ENCODE measurements at regions not wholly inside any gene's neighbourhood (a gene's known extent, or its start where the extent isn't known, plus 50 kb on each side); places are given as distances from the start of the nearest gene placed in this dataset.
A peak's percentile ranks its signal among the peaks of the same experiment; 100 is the strongest.

- peak; percentile 60; the same call in 1 of the 2 replicates for TF ChIP-seq REST (IDR thresholded peaks at IDR 0.05; ENCODE audit: borderline replicate concordance)
- TF ChIP-seq REST (CRISPR knock-in tag; IDR thresholded peaks at IDR 0.05; ENCODE audit: low read depth): no peak
- TF ChIP-seq SMC3 (conservative IDR thresholded peaks at IDR 0.05; ENCODE audit: insufficient read depth, low read depth, low read length): peak; percentile 45; the same call in 1 of the 2 replicates
- peak in 1 of 2 experiments; percentile 83; a peak in 1 of 4 replicates for TF ChIP-seq SRF (CRISPR knock-in tag; IDR thresholded peaks at IDR 0.05)
- no peak for TF ChIP-seq MAZ (CRISPR knock-in tag; conservative IDR thresholded peaks at IDR 0.05 in 1 of 2, IDR thresholded peaks at IDR 0.05 in 1 of 2)
- TF ChIP-seq RAD21 (CRISPR knock-in tag; conservative IDR thresholded peaks at IDR 0.05 in 1 of 2, IDR thresholded peaks at IDR 0.05 in 1 of 2): peak; percentile 47 to 63
- no peak for TF ChIP-seq ADNP (tag; IDR thresholded peaks at IDR 0.05)
- TF ChIP-seq MCM7 (IDR thresholded peaks at IDR 0.05): no peak
Measured at GRCh38 chr4:184310171-184310567, 92.5 kb upstream of the ENPP6 start (continued).

Data from K562 (cell line).